Kidney epithelial cell (primary cell): ENCODE measurements at regions not wholly inside any gene's neighbourhood (a gene's known extent, or its start where the extent isn't known, plus 50 kb on each side); places are given as distances from the start of the nearest gene placed in this dataset.

Experiments used
- DNase-seq: peaks from one replicate; pipeline ENCODE4 v3.0.0-alpha.2; 2010; ENCODE audit warnings: low read depth
- H3K27me3 ChIP-seq: 2 replicates; pipeline ENCODE4 v1.6.0; 2011; ENCODE audit warnings: low read length; ENCODE audit not compliant: control insufficient read depth, insufficient read depth
- H3K36me3 ChIP-seq: 2 replicates; pipeline ENCODE4 v1.5.1; 2011; ENCODE audit warnings: low read length; ENCODE audit not compliant: control insufficient read depth, insufficient read depth
- H3K4me3 ChIP-seq: 2 replicates; pipeline ENCODE4 v1.5.1; 2011; ENCODE audit warnings: low read depth, mild to moderate bottlenecking, control low read depth, low read length
- CTCF ChIP-seq: IDR thresholded peaks from 2 replicates; pipeline ENCODE4 v1.5.1; 2011; ENCODE audit warnings: mild to moderate bottlenecking, moderate library complexity, low read length, control low read depth, inconsistent platforms; ENCODE audit not compliant: insufficient read depth, poor library complexity, severe bottlenecking

GRCh38 chr7:125099519-125099918 is 169.9 kb upstream of the POT1 start:
- Histone ChIP-seq H3K4me3 (no peak overlapping the region), H3K27me3 (no peaks in the 10 kb centered on the region), H3K36me3 (no peaks in the 10 kb centered on the region)
- DNase-seq = no peak
- no peak for TF ChIP-seq CTCF

GRCh38 chr7:125098377-125098970 is 168.8 kb upstream of the POT1 start:
- no peak for DNase-seq
- no peaks in the 10 kb centered on the region for H3K36me3 ChIP-seq

GRCh38 chr7:125090596-125090995 is 161.0 kb upstream of the POT1 start:
- H3K36me3 ChIP-seq = no peaks in the 10 kb centered on the region
- no peak for TF ChIP-seq CTCF
- H3K27me3 ChIP-seq = no peaks in the 10 kb centered on the region
- H3K4me3 ChIP-seq = no peak overlapping the region
- DNase-seq = no peak

More at GRCh38 chr7:125098377-125098970, 168.8 kb upstream of the POT1 start:
- H3K4me3 ChIP-seq = no peak overlapping the region
- no peak for TF ChIP-seq CTCF
- no peaks in the 10 kb centered on the region for H3K27me3 ChIP-seq

GRCh38 chr7:125089171-125089570 is 159.5 kb upstream of the POT1 start:
- Histone ChIP-seq H3K36me3 (no peaks in the 10 kb centered on the region), H3K27me3 (no peaks in the 10 kb centered on the region), H3K4me3 (no peak overlapping the region)
- no peak for DNase-seq
- TF ChIP-seq CTCF = no peak

- TF ChIP-seq CTCF = no peak
- no peak for DNase-seq
- no peak overlapping the region for H3K4me3 ChIP-seq
- H3K27me3 ChIP-seq = no peaks in the 10 kb centered on the region
- no peaks in the 10 kb centered on the region for H3K36me3 ChIP-seq
These were observed 158.9 kb upstream of the POT1 start for GRCh38 chr7:125088555-125088954.

- H3K4me3 ChIP-seq = no peak overlapping the region
- H3K27me3 ChIP-seq = no peaks in the 10 kb centered on the region
- no peak for TF ChIP-seq CTCF
- H3K36me3 ChIP-seq = no peaks in the 10 kb centered on the region
- DNase-seq = no peak
These were observed 155.5 kb upstream of the POT1 start for GRCh38 chr7:125085084-125085483.
